Activated B cell treated with CpG ODN at 0.5 μM for 24 hours (primary cell): ENCODE measurements at regions not wholly inside any gene's neighbourhood (a gene's known extent, or its start where the extent isn't known, plus 50 kb on each side); places are given as distances from the start of the nearest gene placed in this dataset.
"Not testable (repeated sequence)": the region's sequence is repeated elsewhere in the genome, so short reads cannot be mapped to it uniquely, and the experiment has no call there.

ENCODE experiments used
- ATAC-seq: fragments of 200-7000 bp; cut with Tn5 transposase; one replicate; pipeline ENCODE4 v1.10.0; 2021; ENCODE audit warnings: low read depth, mild to moderate bottlenecking, moderate library complexity
- CTCF ChIA-PET: fragments of 350-600 bp; sonication (Branson Sonifier 250); formaldehyde crosslinking; loops from one replicate; lab custom pipeline; 2021; ENCODE audit warnings: antibody characterized with exemption; lab: Charles Lee
- POLR2A ChIA-PET: fragments of 350-600 bp; sonication (Branson Sonifier 250); formaldehyde crosslinking; loops from one replicate; lab custom pipeline; 2021; ENCODE audit warnings: antibody characterized with exemption; lab: Charles Lee
- DNase-seq: peaks from one replicate; pipeline ENCODE4 v3.0.0; 2022
- H3K27ac Mint-ChIP-seq: one replicate; pipeline ENCODE4 v1.8.0; 2020; ENCODE audit warnings: mixed read lengths
- H3K27me3 Mint-ChIP-seq: one replicate; pipeline ENCODE4 v1.8.0; 2021; ENCODE audit warnings: mixed read lengths
- H3K36me3 Mint-ChIP-seq: one replicate; pipeline ENCODE4 v1.8.0; 2021; ENCODE audit warnings: low read depth, mixed read lengths
- H3K4me1 Mint-ChIP-seq: one replicate; pipeline ENCODE4 v1.8.0; 2021; ENCODE audit warnings: mixed read lengths
- H3K4me3 Mint-ChIP-seq: one replicate; pipeline ENCODE4 v1.8.0; 2020; ENCODE audit warnings: mild to moderate bottlenecking, mixed read lengths
- H3K9me3 Mint-ChIP-seq: one replicate; pipeline ENCODE4 v1.8.0; 2020; ENCODE audit warnings: mixed read lengths
- CTCF ChIP-seq: fragments of 200-600 bp; IDR thresholded peaks from one replicate; pipeline ENCODE4 v1.8.0; 2022; ENCODE audit warnings: antibody characterized with exemption, mild to moderate bottlenecking
- intact Hi-C: fragments of 100-400 bp; cut with micrococcal nuclease; formaldehyde crosslinking; loops from one replicate; pipeline ENCODE4 v1.15.1; 2024

- Mint-ChIP-seq H3K4me1 (no peaks in the 10 kb centered on the region), H3K9me3 (peaks cover 13% of the 10 kb centered on the region), H3K4me3 (no peak overlapping the region), H3K36me3 (no peaks in the 10 kb centered on the region), H3K27ac (no peak overlapping the region), H3K27me3 (no peaks in the 10 kb centered on the region)
- intact Hi-C loops: no loop called here
- ChIA-PET POLR2A (no interaction called here), CTCF (no interaction called here)
- ATAC-seq (no peak), DNase-seq (no peak)
- TF ChIP-seq CTCF: no peak
Measured at GRCh38 chr2:13413989-13414388, 697.3 kb downstream of the TRIB2 start.

DNA sequence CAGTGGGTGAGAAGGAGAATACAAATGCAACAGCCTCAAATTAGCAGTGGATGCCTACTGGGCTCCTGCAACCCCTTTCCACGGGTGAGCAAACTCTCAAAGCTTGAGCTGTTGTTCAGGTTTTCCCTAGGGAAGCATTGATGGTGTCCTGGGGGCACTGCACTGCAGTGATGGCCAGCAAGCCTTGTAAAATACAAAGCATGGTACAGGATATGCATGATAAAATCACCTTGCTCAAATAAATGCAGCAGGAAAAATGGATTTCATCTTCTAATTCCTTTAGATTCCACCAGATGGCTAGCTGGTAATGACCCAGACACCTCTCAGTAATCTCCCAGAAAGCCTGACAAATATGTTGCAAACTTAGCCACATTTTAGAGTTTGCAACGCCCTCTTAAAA, 698.2 kb downstream of the TRIB2 start:
- Mint-ChIP-seq H3K9me3 (peaks cover 13% of the 10 kb centered on the region), H3K4me1 (no peaks in the 10 kb centered on the region), H3K27ac (no peak overlapping the region), H3K36me3 (no peaks in the 10 kb centered on the region), H3K4me3 (no peak overlapping the region), H3K27me3 (no peaks in the 10 kb centered on the region)
- intact Hi-C loops: no loop called here
- ChIA-PET POLR2A (no interaction called here), CTCF (no interaction called here)
- no peak for DNase-seq
- TF ChIP-seq CTCF: no peak
- ATAC-seq: no peak

DNA sequence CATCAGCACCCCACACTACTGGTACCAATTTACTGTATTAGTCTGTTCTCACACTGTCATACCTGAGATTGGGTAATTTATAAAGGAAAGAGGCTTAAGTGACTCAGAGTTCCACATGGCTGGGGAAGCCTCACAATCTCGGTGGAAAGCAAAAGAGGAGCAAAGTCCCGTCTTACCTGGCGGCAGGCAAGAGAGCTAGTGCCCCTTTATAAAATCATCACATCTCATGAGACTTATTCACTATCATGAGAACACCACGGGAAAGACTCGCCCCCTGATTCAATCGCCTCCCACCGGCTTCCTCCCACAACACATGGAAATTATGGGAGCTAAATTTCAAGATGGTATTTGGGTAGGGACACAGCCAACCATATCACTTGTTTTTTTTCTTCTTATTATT, 717.2 kb downstream of the TRIB2 start:
- CTCF ChIA-PET: no interaction called here
- DNase-seq (no peak), ATAC-seq (no peak)
- Mint-ChIP-seq H3K4me1 (no peaks in the 10 kb centered on the region), H3K4me3 (no peak overlapping the region), H3K27ac (no peak overlapping the region), H3K9me3 (peaks cover 11% of the 10 kb centered on the region), H3K36me3 (no peaks in the 10 kb centered on the region), H3K27me3 (no peaks in the 10 kb centered on the region)
- POLR2A ChIA-PET: no interaction called here
- intact Hi-C loops: no loop called here
- no peak for TF ChIP-seq CTCF

GRCh38 chr2:13443554-13444261, 727.0 kb downstream of the TRIB2 start:
- CTCF ChIA-PET, H3K27me3 Mint-ChIP-seq, H3K27ac Mint-ChIP-seq, DNase-seq, H3K9me3 Mint-ChIP-seq, H3K4me1 Mint-ChIP-seq, intact Hi-C loops, H3K4me3 Mint-ChIP-seq, POLR2A ChIA-PET, H3K36me3 Mint-ChIP-seq, ATAC-seq: not testable (repeated sequence)

- no peaks in the 10 kb centered on the region for H3K36me3 Mint-ChIP-seq
- TF ChIP-seq CTCF: no peak
- intact Hi-C loops: no loop called here
- no peak overlapping the region for H3K4me3 Mint-ChIP-seq
- ChIA-PET CTCF (no interaction called here), POLR2A (no interaction called here)
- DNase-seq: no peak
- H3K9me3 Mint-ChIP-seq: peaks cover 2% of the 10 kb centered on the region
- H3K4me1 Mint-ChIP-seq: no peaks in the 10 kb centered on the region
- no peak for ATAC-seq
- no peak overlapping the region for H3K27ac Mint-ChIP-seq
- H3K27me3 Mint-ChIP-seq: no peaks in the 10 kb centered on the region
Measured at GRCh38 chr2:13462464-13462863, 745.7 kb downstream of the TRIB2 start.

GRCh38 chr2:13466076-13466475, 749.3 kb downstream of the TRIB2 start:
- Mint-ChIP-seq H3K36me3 (no peaks in the 10 kb centered on the region), H3K4me1 (no peaks in the 10 kb centered on the region), H3K4me3 (no peak overlapping the region), H3K9me3 (peaks cover 3% of the 10 kb centered on the region), H3K27ac (no peak overlapping the region), H3K27me3 (no peaks in the 10 kb centered on the region)
- DNase-seq (no peak), ATAC-seq (no peak)
- intact Hi-C loops: no loop called here
- ChIA-PET CTCF (no interaction called here), POLR2A (no interaction called here)
- no peak for TF ChIP-seq CTCF
